Urothelium cell line (cell line): ENCODE measurements at regions not wholly inside any gene's neighbourhood (a gene's known extent, or its start where the extent isn't known, plus 50 kb on each side); places are given as distances from the start of the nearest gene placed in this dataset.
"Not testable (repeated sequence)": the region's sequence is repeated elsewhere in the genome, so short reads cannot be mapped to it uniquely, and the experiment has no call there.

Source experiments
- DNase-seq: peaks from one replicate; pipeline ENCODE4 v3.0.0; 2011; ENCODE audit warnings: low spot score, mixed read lengths
- FAIRE-seq: peaks from 2 replicates; lab custom pipeline; 2011; peaks lifted over from hg19 to GRCh38; lab: Jason Lieb, UNC

DNA sequence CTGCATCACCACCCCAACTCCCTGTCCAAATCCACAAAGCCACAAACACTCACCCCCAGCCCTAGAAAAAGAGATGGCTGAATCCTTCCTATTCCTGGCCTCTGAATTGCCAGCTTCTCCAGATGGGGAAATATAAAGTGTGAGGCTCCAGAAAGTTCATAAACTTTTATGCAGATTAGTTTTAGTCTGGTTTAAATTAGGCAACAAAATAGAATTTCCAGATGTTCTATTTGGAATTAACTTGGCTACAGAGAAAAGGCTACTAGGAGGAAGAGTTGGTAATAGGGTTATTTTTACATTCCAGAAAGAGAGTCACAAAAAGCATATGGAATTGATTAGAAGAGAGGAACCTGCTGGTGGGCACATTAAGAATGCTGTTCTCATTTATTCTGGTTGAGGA lies 56.0 kb downstream of the EN1 start:
- DNase-seq (no peak), FAIRE-seq (no peak)

DNA sequence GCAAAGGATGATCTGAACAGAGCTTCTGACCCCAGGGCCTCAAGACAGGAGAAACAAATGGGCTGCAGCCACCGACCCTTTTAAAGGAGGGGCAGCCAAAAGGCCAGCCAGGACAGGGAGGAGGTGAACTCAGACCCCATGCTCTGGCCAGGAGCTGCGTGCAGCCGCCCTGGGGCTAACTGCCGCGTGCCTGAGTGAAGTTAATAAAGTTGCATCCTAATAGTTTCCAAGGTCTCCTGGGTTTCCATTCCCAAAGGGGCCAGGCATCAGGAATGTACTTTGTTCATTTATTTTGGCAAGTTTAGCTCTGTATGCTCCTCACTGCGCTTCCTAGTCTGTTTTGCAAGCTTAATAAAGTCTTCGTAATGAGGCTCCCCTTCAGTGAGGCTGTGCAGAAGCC lies 60.7 kb downstream of the EN1 start:
- DNase-seq (no peak), FAIRE-seq (no peak)

DNA sequence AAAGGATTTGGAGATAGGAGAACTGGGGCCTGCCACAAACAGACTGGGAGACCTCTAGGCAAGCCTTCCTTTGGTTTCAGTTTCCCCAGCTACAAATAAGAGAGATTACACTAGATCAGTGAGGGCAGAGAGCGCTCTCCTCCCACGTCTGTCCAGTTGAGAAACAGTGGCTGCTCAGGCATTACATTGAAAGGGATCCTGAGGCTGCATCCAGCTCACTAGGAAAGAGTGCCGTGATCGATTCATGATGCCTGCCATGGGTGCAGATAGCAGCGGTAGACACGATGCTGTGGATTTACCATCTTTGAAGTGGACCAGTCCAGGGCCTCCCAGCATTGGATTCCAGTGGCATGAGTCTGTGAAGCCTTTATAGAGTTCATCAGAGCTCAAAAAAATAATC lies 62.6 kb downstream of the EN1 start:
- FAIRE-seq (no peak), DNase-seq (no peak)

DNA sequence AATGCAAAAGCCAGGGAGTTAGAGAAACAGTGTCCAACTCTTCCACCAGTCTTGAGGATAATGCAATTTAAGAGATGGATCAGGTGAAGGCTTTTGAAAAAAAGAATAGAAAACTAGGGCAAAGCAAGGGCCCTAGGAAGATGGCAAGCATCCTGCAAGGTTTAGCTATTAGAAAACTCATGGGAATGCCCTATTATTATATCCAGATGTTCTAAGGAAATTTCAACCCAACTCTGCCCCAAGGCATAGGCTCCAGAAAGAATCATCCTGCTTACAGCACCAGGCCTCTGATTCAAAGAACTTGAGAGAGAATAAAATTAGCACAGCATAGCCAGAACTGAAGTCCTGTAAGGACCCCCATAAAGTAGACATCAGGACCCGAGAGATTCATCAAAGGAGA lies 68.1 kb downstream of the EN1 start:
- FAIRE-seq, result no peak
- DNase-seq, result no peak

DNA sequence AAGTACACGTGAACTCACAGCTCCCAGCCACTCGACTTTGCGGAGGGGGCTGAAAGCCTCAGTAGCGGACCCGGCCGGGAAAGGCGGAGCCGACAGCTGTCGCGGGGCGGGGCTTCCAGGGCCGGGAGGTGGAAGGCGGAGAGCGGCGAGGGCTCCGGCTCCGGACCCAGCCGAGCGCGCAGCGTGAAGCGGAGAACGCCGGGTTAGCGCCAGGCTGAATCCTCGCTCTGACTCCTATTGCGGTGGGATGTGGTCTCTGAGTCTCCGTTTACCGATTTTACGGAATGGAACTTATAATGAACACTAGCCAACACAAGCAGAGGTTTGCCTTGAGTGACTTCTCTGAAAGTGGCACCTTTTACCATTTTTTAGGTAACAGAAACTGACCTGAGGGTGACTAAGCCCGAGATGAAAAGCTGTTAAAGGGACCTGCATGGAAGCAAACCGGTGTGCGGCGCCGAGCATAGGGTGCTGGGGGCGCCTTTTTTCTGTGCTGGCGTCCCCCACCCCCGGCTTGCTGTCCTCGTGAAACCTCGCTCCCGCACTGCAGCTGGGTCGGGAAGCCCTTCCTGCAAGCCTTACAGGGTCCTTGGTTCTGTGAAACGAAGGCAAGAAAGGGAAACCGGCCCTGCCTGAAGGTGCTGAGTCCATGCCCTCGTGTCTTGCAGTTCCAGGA lies 72.9 kb downstream of the EN1 start:
- no peak for FAIRE-seq
- peak; percentile 81 for DNase-seq

DNA sequence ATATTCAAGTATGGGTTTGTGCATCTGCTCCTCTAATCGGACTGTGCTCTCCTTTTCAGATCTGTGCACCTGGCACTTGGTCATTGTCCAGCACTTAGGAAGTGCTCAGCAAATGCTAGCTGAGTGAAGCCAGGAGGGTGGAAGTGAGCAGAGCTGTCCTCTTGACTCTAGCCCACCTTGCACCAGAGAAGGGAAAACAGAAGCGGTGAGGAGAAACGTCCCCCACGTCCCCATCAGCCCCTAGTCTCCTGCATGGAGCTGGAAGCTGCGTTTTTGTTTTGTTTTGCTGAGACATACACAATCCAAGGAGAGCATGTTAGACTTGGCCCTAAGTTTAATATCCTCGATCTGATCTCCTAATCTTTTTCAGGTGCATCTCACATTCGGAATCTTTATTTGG lies 73.6 kb downstream of the EN1 start:
- FAIRE-seq, result no peak
- no peak for DNase-seq

DNA sequence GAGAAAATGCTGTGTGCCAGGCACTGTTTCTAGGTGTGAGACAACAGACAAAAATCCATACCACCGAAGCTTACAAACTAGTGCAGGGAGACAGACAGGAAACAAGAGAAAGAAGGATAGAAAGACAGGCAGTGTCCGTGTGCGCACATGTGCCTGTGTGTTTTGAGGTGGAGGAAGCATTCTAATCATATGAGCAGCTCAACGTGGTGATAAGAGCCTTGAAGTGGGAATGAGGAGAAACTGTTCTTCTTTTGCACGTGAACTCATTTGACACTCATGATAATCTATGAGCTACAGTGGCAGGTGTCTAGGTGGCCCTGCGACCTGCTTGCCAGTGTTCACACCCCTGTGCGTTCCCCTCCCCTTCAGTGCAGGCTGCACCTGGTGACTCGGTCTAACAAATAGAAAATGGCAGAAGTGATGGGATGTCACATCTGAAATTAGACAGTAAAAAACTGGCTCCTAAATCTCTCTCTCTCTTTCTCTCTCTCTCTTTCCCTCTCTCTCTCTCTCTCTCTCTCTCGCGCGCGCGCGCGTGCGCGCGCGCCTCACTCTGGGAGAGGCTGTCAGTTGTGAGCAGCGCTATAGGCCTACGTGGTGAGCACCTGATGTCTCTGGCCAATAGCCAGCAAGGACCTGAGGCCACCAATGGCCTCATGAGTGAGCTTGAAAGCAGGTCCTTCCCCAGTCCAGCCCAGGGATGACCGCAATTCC lies 74.8 kb downstream of the EN1 start:
- FAIRE-seq (no peak), DNase-seq (no peak)

DNA sequence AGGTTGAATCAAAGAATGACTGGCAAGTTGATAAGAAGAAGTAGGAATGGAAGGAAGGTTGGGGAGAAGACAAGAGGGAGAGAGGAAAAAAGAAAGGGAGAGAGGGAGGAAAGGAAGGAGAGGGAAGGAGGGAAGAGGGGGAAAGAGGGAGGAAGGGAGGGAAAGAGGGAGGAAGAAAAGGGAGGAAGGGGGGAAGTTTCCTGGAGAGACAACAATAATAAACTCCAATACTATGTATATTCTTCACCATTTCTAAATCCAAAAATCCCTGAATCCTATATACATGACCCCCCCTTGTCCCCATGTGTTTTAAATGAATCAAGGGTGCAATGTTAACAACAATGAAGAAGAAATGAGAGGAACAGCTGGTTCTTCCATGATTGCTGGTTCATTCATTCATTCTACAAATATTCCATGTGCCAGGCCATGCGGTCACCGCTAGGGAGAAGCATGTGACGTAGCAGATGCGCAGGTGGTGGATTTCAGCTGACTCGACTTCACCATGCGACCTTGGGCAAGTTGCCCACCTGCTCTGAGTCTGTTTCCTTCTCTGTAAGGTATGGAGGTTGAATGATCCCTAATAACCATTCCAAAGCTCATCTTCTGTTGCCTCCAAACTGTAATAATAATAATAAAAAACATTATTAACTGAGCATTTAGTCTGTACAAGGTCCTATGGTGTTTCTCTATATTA lies 77.6 kb downstream of the EN1 start:
- DNase-seq, result no peak
- FAIRE-seq, result no peak

DNA sequence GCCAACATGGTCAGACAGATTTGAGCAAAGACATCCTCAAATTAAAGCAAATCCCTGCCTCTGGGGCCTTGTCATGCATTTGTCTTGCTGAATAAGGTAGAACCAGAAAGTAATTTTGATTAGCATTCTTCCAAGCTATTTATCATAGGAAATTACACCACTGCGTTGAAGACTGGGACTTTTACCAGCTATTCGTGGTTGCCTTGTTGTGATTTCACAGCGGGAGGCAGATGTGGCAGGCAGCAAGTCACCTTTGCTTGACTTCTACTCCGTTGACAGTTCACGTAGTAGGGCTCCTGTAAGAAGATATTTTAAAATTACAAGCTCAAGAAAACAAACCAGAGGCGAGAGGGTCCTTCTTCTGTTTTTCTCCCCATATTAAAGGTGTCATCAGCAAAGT lies 80.6 kb downstream of the EN1 start:
- FAIRE-seq, result no peak
- DNase-seq, result no peak

DNA sequence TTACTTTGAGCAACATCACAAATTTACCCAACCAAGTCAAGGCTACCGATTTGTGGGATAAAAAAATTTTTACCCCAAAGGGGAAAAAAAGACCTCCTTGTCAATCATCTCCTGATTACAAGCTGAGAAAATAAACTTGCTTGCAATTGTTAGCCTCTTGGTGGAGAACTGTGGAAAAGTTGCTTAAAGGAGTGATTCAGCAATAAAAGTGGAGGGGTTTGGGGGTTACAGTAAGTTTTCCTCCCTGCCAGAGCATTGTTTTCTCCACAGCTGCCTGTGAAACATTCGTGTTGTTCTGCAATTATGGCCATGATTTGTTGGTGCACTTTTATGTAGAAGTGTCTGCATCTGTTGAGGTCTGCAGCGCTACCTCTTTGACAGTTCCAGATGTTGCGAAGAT lies 82.6 kb downstream of the EN1 start:
- DNase-seq (no peak), FAIRE-seq (no peak)

DNA sequence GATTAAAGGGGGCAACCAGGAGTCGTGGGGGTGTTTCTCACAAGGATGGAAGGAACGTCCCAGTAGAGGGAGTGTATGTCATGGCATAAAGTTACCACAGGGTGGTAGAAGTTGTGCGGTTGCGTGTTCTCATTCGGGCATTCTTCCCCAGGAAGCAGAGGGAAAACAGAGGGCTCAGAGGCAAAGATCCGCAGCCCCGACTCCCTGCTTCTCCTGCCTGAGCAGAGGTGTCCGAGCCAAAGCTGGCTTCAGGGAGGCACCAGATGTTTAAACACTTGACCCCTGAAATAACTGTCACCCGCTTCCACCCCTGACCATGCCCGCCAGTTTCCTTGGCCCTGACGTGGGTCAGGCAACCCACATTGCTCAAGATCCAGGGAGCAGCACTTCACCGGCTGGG lies 83.7 kb downstream of the EN1 start:
- no peak for DNase-seq
- FAIRE-seq, result no peak

DNA sequence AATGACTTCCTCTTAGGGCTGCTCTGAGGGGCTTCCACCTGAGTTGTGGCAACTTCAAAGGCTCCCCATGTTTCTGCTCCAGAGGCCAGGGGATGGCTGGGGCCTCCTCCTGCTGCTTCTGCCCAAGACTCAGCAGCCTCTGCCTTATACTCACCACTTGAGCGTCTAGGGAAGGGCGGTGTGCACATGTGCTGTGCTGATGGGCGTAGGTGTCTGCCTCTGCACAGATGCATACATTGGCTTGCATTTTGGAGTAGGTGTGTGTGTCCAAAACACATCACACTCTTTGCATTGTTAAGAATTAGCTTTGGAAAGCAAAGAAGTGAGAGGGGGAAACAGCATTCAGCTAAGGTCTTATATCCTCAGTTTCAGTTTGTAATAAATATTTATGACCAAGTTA lies 85.2 kb downstream of the EN1 start:
- FAIRE-seq (peak; percentile 35), DNase-seq (no peak)

DNA sequence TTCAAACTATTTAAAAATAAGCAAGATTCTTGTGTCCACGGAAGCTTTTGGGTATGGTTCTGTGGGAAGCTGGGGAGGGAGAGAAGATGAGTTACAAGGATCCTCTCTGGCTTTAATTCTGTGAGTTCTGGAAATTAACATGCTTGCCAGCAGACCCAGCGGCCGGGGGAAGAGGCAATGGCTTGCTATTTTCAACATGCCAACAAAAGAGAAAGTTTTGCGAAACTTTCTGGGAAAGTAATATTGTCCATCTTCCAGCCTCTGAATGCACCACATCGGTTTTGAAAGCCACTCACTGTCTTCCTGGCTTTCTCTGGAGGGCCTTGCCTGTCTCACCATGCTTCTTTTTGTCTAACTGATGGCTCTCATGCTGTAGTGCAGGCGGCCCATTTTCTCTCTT lies 85.7 kb downstream of the EN1 start:
- no peak for DNase-seq
- FAIRE-seq, result no peak

DNA sequence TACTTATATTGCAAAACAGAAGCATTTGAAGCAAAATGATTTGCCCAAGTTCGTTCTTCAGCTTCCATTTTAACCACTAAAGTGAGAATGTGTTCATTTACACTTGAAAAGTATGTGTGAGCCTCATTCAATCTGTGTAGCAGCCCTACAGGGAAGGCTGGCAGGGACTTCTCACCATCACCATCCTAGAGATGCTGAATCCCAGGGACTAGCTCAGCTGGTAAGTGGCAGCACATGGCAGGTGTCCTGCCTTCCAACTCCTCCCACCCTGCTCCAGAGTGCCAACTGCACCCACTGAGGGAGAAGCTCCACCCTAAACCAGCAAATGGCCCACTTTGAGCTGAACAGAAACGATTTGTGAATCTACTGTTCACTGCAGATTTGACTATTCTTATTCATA lies 91.5 kb downstream of the EN1 start:
- DNase-seq (no peak), FAIRE-seq (peak; percentile 17)

DNA sequence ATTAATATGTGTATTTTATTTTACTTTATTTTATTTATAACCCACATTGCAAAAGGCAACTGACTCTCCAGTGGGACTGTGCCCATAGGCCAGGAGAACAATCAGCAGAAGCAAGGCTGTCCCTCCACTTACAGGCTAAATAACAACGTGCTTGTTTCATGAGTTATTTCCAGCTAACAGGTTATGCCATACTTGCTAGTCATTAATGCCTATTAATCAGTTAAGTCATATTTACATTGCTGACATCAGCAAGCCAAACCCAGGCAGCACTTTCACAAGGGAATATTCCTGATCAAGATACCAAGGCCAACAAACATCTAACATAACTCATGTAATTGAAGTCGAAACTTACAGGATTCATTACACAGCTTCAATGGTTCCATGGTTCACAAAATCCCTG lies 92.1 kb downstream of the EN1 start:
- FAIRE-seq, result peak; percentile 30
- DNase-seq, result no peak

DNA sequence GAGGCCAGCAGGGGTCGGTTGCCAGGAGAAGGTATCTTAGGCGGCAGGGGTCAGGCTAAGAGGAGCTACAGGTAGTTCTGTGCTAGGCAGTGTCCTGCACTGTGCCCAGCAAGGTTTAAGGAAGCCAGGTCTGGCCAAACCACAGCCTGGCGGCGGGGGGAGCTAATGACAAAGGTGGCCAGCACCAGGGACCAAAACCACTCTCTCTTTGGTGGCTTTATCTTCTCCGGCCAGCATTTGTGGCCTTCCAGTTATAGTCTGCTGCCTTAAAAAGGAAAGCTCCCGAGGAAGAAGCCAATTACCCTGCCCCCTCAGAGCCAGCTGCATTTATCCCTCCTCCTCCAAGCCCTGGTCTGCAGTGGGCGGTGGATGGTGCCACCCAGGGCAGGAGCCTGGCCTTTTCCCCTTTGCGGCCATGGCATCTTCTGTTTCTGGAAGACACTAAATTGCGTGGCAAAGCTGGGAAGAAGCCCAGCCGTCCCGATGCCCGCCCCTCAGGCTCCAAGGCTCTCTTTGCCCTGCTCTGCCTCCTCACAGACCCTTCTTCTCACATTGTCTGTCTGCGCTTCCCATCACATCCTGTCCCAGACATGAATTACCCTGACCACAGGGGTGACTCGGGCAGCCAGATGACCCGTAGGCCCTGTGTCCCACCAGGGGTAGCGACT lies 94.6 kb downstream of the EN1 start:
- FAIRE-seq, result no peak
- no peak for DNase-seq

DNA sequence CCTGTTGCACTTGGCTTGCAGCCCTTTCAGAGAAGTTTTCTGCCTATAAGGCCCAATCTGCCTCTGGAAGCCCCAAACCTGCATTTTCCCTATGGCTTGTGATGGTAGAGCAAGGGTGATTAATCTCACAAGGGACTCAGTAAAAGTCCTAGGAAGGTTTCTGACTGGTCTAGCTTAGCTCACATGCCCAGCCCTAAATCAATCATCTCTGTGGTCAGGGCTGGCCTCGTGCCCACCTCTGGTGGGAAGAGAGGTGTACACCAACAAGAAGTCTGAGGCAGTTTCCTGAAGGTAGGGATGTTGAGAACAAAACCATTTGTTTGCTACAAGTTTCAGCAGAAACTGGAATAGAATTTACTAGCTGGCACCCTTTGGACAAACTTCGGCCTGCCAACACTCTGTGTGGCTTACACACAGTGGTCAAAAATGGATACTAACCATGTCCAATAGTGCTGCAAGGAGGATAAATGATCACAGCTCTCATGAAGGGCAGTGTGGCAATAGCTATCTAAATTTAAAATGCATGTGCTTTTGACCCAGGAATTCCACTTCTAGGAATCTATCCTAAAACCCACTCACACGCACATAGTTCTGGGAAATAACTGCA lies 96.4 kb downstream of the EN1 start:
- peak; percentile 79 for DNase-seq
- no peak for FAIRE-seq

DNA sequence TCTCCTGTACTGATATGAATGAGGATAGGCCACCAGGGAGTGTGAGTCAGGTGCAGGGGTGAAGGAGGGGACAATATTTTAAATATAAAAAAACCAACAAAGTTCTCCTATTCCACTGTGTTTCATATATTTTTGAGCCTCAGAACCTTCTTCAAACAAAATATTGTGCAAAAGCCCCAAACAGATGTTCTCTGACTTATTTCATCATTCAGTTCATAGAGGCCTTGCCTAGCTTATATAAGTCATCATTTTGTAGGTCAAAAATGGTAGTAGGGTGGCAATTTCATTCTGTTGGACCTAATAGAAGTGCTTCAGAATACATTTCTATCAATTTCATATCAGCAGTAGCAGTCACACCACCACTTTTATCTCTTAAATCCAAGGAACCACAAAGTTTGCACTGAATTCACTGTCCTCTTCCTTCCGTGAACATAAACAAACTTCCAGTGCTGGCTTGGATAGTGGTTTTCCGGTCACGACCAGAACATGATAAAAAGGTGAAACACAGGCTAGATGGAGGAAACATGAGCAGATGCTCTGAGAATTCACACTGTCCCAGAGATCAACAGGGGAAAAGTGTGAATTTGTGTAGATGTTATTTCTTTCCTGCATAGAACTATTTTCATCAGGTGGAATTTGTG lies 99.1 kb downstream of the EN1 start:
- DNase-seq, result no peak
- no peak for FAIRE-seq

DNA sequence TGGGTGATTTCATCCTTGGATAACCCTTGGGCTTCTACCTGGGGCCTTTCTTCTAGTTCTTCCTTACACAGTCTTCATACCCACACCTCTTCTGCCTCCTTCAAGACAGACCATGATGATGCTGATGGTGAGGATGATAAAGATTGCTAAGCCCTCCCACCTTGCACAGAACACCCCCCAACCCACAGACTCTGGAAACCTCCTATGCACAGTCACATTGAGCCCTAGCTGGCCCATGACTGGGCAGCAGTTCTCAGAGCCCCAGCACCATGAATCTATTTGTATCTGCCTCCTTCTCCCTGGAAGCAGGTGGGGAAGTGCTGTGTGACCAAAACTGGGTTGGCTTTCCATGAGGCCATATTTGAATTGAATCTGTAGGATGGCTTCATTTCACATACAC lies 99.8 kb downstream of the EN1 start:
- FAIRE-seq, result no peak
- no peak for DNase-seq

DNA sequence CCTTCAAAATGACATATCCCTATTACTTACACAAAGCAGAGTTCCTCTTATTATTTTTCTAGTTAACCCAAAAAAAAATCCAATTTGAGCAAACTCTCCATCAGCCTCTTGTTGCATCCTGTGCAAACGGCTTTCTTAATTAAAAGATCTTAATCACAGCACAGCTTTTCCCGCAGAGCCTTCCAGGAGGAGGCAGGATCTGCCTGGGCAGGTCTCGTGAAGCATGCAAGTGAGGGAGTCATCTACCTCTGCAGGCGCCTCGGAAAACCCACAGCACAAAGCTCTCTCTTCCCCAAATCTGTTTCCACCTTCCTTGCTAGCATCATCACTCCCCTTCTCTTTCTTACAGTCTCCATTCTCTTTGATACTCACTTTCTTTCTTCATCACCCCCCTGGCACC lies 100.4 kb downstream of the EN1 start:
- FAIRE-seq, result no peak
- DNase-seq, result no peak

DNA sequence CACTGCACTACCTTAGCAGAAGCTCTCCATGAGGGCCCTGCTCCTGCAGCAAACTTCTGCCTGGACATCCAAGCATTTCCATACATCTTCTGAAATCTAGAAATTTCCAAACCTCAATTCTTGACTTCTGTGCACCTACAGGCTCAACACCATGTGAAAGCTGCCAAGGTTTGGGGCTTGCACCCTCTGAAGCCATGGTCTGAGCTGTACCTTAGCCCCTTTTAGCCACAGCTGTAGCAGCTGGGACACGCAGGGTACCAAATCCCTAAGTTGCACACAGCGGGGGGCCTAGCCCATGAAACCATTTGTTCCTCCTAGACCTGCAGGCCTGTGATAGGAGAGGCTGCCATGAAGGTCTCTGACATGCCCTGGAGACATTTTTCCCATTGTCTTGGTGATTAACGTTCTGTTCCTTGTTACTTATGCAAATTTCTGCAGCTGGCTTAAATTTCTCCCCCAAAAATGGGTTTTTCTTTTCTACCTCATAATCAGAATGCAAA lies 102.7 kb downstream of the EN1 start:
- not testable (repeated sequence) for FAIRE-seq, DNase-seq
